HG03060 (cell line): ENCODE measurements at regions not wholly inside any gene's neighbourhood (a gene's known extent, or its start where the extent isn't known, plus 50 kb on each side); places are given as distances from the start of the nearest gene placed in this dataset.

Source experiments
- ATAC-seq: cut with Tn5 transposase; IDR thresholded peaks from one replicate; pipeline ENCODE4 v1.9.1; 2021; ENCODE audit warnings: low read depth, moderate number of reproducible peaks; ENCODE audit not compliant: unreplicated experiment

DNA sequence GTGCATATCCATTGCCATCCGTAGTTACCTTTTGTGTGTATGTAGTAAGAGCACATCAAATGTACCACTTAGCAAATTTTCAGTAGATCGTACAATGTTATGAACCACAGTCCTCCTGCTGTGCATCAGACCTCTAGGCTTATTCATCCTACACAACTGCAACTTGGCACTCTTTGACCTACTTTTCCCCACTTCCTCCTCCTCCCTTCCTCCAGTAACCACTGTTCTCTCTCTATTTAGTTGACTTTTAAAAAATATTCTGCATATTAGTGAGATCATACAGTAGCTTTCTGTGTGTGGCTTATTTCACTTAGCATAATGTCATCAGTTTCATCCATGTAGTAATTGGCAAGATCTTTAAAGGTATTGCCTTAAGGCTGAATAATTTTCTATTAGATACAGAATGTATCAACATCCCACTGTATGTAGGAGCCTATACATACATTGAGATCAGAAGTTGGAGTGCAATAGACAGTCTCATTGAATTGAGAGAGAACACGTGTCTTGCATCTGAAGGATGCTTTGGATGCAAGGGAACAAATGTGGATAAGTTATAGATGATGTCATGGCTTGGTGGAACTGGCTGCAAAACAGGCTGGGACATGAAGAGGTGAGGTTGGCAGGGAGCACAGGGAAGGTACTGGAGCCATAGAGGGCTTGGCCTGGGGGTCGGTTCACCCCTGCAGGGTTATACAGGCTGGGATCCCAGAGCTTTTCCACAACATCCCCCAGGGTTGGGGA, 83.0 kb upstream of the FAM180A start:
- ATAC-seq, result no peak

DNA sequence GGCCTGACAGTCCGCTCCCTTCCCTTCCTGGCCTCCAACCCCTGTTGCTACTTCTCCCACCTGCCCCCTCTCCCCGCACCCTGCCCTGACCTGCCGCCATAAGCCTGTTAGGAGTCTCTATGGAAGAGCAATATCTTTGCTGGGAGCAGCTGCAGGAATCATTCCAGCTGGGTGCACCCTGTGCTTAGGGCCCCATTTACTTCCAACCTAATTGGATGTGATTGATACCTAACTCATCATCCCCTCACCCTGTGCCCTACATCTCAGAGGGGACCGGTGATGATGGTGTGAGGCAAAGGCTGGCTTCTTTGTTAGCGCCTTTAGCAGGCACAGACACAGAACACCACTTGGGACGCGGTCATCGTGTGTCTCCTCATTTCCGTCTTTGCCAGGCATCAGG, 80.0 kb upstream of the FAM180A start:
- no peak for ATAC-seq

DNA sequence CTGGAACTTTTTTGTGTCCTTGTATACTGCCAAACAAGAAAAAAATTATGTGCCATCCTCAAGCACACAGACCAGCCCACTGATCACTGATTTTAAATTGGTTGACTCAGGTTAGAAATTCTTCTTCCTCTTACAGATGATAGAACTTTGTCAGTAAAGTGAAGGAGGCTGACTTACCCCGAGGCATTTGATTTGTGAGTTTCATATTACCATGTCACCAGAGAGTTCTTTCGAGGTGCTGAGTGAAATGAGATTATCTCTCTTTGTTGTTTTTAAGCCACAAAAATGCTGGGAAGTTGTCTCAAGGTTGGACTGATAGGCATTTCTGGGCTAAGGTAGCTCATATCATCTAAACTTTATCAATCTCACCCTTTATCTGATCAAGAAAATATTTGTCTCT, 78.8 kb upstream of the FAM180A start:
- no peak for ATAC-seq

DNA sequence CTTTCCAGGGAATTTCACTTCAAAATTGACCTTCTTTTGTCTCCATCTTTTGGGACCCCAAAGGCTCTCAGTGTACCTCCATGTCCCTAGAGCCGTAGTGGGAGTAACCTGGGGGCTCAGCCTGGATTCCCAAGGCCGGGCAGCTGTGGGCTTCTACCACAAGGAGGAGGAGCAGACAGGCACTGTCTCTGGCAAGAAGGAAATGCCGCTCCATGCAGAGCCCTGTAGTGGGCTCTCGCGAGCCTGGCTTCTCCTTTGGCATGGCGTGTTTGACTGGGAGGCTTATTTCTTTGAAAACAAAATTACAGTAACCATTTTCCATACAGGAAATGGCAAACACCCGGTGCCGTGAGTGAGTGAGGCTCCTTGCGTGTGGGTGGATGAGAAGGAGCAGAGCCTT, 76.8 kb upstream of the FAM180A start:
- ATAC-seq, result no peak

DNA sequence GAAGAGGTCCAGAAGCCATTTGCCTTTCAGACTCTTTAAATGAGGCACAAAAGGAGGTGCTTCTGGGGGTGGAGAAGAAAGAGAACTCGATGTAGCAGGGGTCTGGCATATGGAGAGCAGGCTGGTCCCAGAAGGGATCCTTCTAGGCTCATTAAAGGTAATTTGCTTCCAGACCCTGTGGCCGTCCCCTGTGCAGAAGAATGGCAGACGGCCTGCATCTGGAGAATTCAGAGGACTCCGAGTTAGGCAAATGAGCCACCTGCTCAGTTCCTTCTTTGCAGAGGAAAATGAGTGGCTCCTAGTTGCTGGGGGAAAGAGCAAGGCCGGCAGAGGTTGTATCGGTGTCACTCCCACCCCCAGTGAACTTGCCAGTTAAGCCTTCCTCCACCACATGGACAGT, 73.8 kb upstream of the FAM180A start:
- ATAC-seq, result no peak

GRCh38 chr7:135817583-135817982, 69.0 kb upstream of the FAM180A start:
- no peak for ATAC-seq

GRCh38 chr7:135815033-135815432, 66.4 kb upstream of the FAM180A start:
- no peak for ATAC-seq

GRCh38 chr7:135812148-135812547, 63.5 kb upstream of the FAM180A start:
- no peak for ATAC-seq

DNA sequence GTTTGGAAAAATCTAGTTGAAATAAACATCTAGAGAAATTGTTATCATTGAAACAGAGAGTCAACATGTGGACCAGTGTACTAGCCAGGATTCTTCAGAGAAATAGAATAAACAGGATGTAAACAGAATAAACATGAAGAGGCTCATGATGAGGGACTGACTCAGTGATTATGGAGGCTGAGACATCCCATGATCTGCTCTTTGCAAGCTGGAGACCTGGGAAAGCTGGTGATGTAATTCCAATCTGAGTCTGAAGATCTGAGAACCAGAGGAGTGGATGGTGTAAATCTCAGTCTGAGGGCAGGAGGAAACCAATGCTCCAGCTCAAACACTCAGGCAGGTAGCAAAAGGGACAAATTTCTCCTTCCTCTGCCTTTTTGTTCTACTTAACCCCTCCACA, 62.9 kb upstream of the FAM180A start:
- no peak for ATAC-seq

DNA sequence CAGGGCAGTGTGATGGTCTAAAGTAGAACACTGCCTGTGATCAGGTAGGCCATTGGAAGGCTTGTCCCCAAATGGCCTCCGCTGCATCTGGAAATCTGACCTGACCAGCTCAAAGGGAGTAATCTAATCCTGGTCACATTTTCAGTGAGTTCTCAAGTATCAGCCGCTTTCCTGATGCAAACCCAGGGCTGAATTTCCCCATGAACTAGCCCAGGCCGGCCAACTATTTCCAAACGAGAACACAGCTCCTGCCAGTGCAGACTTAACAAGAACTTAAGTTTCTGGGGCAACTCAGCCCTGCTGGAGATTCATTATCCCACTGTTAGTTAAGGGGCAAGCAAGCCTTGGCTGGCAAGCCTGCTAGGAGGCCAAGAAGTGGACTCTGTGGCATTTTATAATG, 59.6 kb upstream of the FAM180A start:
- no peak for ATAC-seq

GRCh38 chr7:135803143-135803542, 54.5 kb upstream of the FAM180A start:
- no peak for ATAC-seq

DNA sequence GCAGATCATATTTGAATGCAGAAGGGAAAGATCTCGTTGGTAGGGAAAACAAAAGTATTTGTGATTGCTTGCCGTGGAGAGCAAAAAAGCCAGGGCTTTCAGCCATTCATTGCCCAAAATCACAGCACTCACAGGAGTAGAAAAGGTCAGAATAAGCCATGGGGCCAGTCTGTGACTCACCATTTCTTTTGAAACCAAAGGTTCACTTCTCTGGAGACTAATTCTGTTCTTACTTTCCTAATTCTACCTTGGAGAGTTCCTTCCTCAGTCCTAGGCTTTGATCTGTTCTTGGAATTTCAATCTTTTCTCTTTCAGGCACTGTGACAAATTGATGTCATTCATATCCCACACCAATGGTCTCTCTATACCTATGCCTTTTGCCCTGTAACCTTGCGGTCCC, 54.1 kb upstream of the FAM180A start:
- ATAC-seq, result no peak

DNA sequence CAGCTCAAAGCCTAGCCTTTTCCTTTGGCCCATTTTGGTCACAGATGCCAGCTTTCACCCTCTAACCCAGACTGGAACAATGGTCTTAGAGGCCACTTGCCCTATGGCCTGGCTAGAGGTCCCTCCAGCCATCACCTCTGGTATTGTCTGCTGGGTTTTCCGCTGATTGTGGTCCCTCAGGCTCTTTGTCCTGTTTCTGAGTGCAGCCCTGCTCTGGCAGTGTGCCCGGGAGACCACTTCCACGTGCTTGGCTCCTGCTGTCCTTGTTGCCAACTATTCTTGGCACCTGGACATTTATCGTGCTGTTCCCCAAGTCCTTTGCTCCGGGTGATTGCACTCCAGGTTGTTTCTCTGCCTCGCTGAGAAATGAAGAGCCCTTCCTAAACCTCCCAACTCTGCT, 53.3 kb upstream of the FAM180A start:
- ATAC-seq, result no peak

DNA sequence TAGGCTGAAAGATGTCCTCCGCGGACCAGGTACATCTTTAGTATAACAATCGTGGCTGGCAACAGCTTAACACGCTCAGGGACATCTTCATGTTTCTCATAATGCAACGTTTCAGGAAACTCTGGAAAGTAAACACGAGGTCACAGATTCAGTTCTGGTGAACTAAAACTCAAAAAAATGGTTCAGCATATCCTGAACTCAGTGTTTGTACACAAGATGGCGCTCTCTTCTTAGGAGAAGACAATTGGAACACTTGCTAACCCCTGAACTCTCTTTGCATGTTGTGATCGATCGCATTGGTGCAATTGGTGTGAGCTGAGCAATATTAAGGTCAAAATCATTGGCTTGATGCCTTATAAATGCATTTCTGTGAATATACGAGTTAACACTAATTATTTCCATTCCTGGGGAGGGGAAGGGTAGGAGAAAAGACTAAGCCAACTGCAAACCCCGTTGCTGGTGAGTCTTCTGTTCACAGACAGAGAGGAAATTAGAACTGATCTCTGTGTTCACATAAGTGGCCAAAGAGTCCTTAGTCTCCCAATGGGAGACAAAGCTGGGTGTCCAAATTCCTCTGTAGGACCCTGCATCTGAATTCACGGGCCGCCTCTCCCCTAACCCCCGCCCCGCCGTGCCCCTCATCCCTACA, 52.6 kb upstream of the FAM180A start:
- no peak for ATAC-seq

DNA sequence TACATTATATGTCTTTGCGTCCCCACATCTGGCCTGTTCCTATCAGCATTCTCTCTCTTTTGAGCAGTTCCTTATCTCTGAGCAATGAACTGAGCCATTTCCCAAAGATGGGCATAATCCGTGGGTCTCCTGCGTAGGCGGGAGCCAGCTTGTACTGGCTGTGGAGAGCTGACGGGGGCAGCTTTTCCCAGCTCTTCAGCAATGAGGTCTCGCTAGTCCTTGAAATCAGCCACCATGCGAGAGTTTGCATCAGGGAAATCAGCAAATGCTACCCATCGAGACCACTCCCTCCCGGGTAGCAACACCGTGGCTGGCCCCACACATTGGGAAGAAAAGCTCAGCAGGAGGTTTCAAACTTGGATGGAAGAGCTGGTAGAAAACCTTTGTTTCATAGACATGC, 51.9 kb upstream of the FAM180A start:
- ATAC-seq, result no peak

DNA sequence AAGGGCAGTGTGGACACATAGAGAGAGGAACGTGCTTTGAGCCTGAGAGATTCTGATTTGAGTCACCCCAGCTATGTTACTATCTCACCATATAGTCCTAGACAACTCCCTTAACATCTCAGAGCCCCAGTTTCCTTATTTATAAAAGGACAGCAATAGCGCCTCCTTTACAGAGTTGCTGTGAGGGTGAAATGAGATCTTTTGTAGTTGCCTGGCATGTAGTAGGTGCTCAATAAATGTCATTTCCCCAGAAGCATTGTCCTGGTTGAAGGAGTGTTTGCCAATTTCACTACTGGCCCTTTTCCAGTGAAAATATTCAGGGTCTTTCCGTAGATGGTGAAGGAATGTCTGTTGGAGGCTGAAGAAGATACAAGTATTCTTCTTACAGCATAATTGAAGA, 51.3 kb upstream of the FAM180A start:
- no peak for ATAC-seq
